Astrocyte (in vitro differentiated cells and primary cell): ENCODE measurements at regions not wholly inside any gene's neighbourhood (a gene's known extent, or its start where the extent isn't known, plus 50 kb on each side); places are given as distances from the start of the nearest gene placed in this dataset.
A peak's percentile ranks its signal among the peaks of the same experiment; 100 is the strongest.

ENCODE experiments used
- DNase-seq: peaks from one replicate; pipeline ENCODE4 v3.0.0-alpha.2; 2010; ENCODE audit warnings: low read depth
- FAIRE-seq: peaks from 2 replicates; lab custom pipeline; 2011; peaks lifted over from hg19 to GRCh38; lab: Jason Lieb, UNC
- H2AFZ ChIP-seq: 2 replicates; pipeline ENCODE4 v1.6.0; 2012; ENCODE audit warnings: low read depth, low read length, inconsistent platforms
- H3K27ac ChIP-seq: 2 replicates; pipeline ENCODE4 v1.5.1; 2011; ENCODE audit warnings: low read depth, low read length, inconsistent platforms
- H3K27me3 ChIP-seq: 2 replicates; pipeline ENCODE4 v1.6.0; 2011; ENCODE audit warnings: low read length, inconsistent platforms; ENCODE audit not compliant: insufficient read depth
- H3K36me3 ChIP-seq: 2 replicates; pipeline ENCODE4 v1.5.1; 2011; ENCODE audit warnings: low read length, inconsistent platforms; ENCODE audit not compliant: insufficient read depth
- H3K4me1 ChIP-seq: 2 replicates; pipeline ENCODE4 v1.5.1; 2011; ENCODE audit warnings: low read length, inconsistent platforms; ENCODE audit not compliant: insufficient read depth
- H3K4me2 ChIP-seq: 2 replicates; pipeline ENCODE4 v1.6.0; 2012; ENCODE audit warnings: low read length, inconsistent platforms
- H3K4me3 ChIP-seq: 2 replicates; pipeline ENCODE4 v1.5.1; 2011; ENCODE audit warnings: low read depth, mild to moderate bottlenecking, low read length, inconsistent platforms; ENCODE audit not compliant: insufficient read depth
- H3K79me2 ChIP-seq: 2 replicates; pipeline ENCODE4 v1.6.0; 2012; ENCODE audit warnings: mild to moderate bottlenecking, low read length, inconsistent platforms; ENCODE audit not compliant: insufficient read depth
- H3K9ac ChIP-seq: 2 replicates; pipeline ENCODE4 v1.6.0; 2012; ENCODE audit warnings: mild to moderate bottlenecking, low read length, inconsistent platforms
- H3K9me3 ChIP-seq: 2 replicates; pipeline ENCODE4 v1.5.1; 2012; ENCODE audit warnings: low read depth, mild to moderate bottlenecking, low read length, inconsistent platforms; ENCODE audit not compliant: insufficient read depth
- H4K20me1 ChIP-seq: 2 replicates; pipeline ENCODE4 v1.6.0; 2012; ENCODE audit warnings: low read length, inconsistent platforms; ENCODE audit not compliant: insufficient read depth
- H3K27ac Mint-ChIP-seq: one replicate; pipeline ENCODE4 v1.8.0; 2021; ENCODE audit warnings: mild to moderate bottlenecking, mixed read lengths; ENCODE audit not compliant: unreplicated experiment
- H3K27me3 Mint-ChIP-seq: one replicate; pipeline ENCODE4 v1.8.0; 2021; ENCODE audit warnings: low read depth, mixed read lengths; ENCODE audit not compliant: unreplicated experiment
- H3K36me3 Mint-ChIP-seq: one replicate; pipeline ENCODE4 v1.8.0; 2021; ENCODE audit warnings: low read depth, mixed read lengths; ENCODE audit not compliant: unreplicated experiment
- H3K4me1 Mint-ChIP-seq: one replicate; pipeline ENCODE4 v1.8.0; 2021; ENCODE audit warnings: low read depth, mixed read lengths; ENCODE audit not compliant: unreplicated experiment
- H3K4me3 Mint-ChIP-seq: one replicate; pipeline ENCODE4 v1.8.0; 2021; ENCODE audit warnings: mild to moderate bottlenecking, moderate library complexity, mixed read lengths; ENCODE audit not compliant: unreplicated experiment
- H3K9me3 Mint-ChIP-seq: one replicate; pipeline ENCODE4 v1.8.0; 2021; ENCODE audit warnings: mild to moderate bottlenecking, mixed read lengths; ENCODE audit not compliant: unreplicated experiment
- EZH2 ChIP-seq: IDR thresholded peaks from 2 replicates; pipeline ENCODE4 v1.6.1; 2012; ENCODE audit warnings: mild to moderate bottlenecking, low read length, inconsistent platforms; ENCODE audit not compliant: insufficient read depth
- TF ChIP-seq, protein P1 (sequence below): IDR thresholded peaks from 2 replicates; pipeline ENCODE4 v1.5.1; 2011; ENCODE audit warnings: low read depth, mild to moderate bottlenecking, inconsistent platforms, low read length, moderate library complexity; ENCODE audit not compliant: insufficient read depth

GRCh38 chr1:212551929-212552328, 56.6 kb upstream of the ATF3 start:
- Histone ChIP-seq H3K9ac (no peak overlapping the region), H3K79me2 (no peaks in the 10 kb centered on the region), H2AFZ (no peak overlapping the region), H3K36me3 (no peaks in the 10 kb centered on the region), H3K4me3 (no peak overlapping the region), H3K27ac (no peak overlapping the region), H3K27me3 (peaks cover 6% of the 10 kb centered on the region), H3K9me3 (no peaks in the 10 kb centered on the region), H3K4me1 (no peaks in the 10 kb centered on the region), H4K20me1 (no peaks in the 10 kb centered on the region), H3K4me2 (no peak overlapping the region)
- H3K27ac Mint-ChIP-seq: no peak overlapping the region
- H3K4me3 Mint-ChIP-seq: no peak overlapping the region
- no peak for TF ChIP-seq EZH2
- TF ChIP-seq, protein P1, sequence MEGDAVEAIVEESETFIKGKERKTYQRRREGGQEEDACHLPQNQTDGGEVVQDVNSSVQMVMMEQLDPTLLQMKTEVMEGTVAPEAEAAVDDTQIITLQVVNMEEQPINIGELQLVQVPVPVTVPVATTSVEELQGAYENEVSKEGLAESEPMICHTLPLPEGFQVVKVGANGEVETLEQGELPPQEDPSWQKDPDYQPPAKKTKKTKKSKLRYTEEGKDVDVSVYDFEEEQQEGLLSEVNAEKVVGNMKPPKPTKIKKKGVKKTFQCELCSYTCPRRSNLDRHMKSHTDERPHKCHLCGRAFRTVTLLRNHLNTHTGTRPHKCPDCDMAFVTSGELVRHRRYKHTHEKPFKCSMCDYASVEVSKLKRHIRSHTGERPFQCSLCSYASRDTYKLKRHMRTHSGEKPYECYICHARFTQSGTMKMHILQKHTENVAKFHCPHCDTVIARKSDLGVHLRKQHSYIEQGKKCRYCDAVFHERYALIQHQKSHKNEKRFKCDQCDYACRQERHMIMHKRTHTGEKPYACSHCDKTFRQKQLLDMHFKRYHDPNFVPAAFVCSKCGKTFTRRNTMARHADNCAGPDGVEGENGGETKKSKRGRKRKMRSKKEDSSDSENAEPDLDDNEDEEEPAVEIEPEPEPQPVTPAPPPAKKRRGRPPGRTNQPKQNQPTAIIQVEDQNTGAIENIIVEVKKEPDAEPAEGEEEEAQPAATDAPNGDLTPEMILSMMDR: no peak
- no peaks in the 10 kb centered on the region for H3K36me3 Mint-ChIP-seq
- no peak for FAIRE-seq
- no peak for DNase-seq
- H3K4me1 Mint-ChIP-seq: no peaks in the 10 kb centered on the region
- no peaks in the 10 kb centered on the region for H3K9me3 Mint-ChIP-seq
- H3K27me3 Mint-ChIP-seq: peaks cover 4% of the 10 kb centered on the region

- H3K27ac ChIP-seq: no peak overlapping the region
- H3K4me2 ChIP-seq: no peak overlapping the region
- no peak for DNase-seq
- H3K27me3 ChIP-seq: peaks cover 6% of the 10 kb centered on the region
- no peak for FAIRE-seq
- Mint-ChIP-seq H3K4me3 (no peak overlapping the region), H3K9me3 (no peaks in the 10 kb centered on the region), H3K36me3 (no peaks in the 10 kb centered on the region), H3K4me1 (peaks cover 3% of the 10 kb centered on the region), H3K27me3 (peaks cover 4% of the 10 kb centered on the region), H3K27ac (no peak overlapping the region)
- no peaks in the 10 kb centered on the region for H3K79me2 ChIP-seq
- peaks cover 4% of the 10 kb centered on the region for H3K4me1 ChIP-seq
- no peaks in the 10 kb centered on the region for H4K20me1 ChIP-seq
- no peaks in the 10 kb centered on the region for H3K9me3 ChIP-seq
- no peaks in the 10 kb centered on the region for H3K36me3 ChIP-seq
- no peak overlapping the region for H3K4me3 ChIP-seq
- H3K9ac ChIP-seq: no peak overlapping the region
- no peak overlapping the region for H2AFZ ChIP-seq
- TF ChIP-seq, protein P1: no peak
- TF ChIP-seq EZH2: no peak
Measured at GRCh38 chr1:212553676-212554075, 54.9 kb upstream of the ATF3 start.

- Histone ChIP-seq H2AFZ (no peak overlapping the region), H3K36me3 (no peaks in the 10 kb centered on the region), H3K79me2 (no peaks in the 10 kb centered on the region), H3K4me1 (peaks cover 9% of the 10 kb centered on the region), H3K9ac (no peak overlapping the region), H3K4me3 (no peak overlapping the region), H3K27me3 (peaks cover 6% of the 10 kb centered on the region), H3K4me2 (no peak overlapping the region), H3K9me3 (no peaks in the 10 kb centered on the region), H3K27ac (no peak overlapping the region), H4K20me1 (no peaks in the 10 kb centered on the region)
- no peak overlapping the region for H3K27ac Mint-ChIP-seq
- FAIRE-seq: no peak
- H3K27me3 Mint-ChIP-seq: peaks cover 4% of the 10 kb centered on the region
- H3K36me3 Mint-ChIP-seq: no peaks in the 10 kb centered on the region
- TF ChIP-seq, protein P1: no peak
- no peak for TF ChIP-seq EZH2
- H3K9me3 Mint-ChIP-seq: no peaks in the 10 kb centered on the region
- H3K4me3 Mint-ChIP-seq: no peak overlapping the region
- peaks cover 3% of the 10 kb centered on the region for H3K4me1 Mint-ChIP-seq
- peak; percentile 37 for DNase-seq
Measured at GRCh38 chr1:212554401-212554800, 54.2 kb upstream of the ATF3 start.
